ENCODE measurements at regions not wholly inside any gene's neighbourhood (a gene's known extent, or its start where the extent isn't known, plus 50 kb on each side); places are given as distances from the start of the nearest gene placed in this dataset.

GRCh38 chr5:104053353-104053649, 490.7 kb upstream of the NUDT12 start:
- WGBS (ENCODE audit: extremely low coverage, insufficient read length, low lambda C conversion rate): no CpG with 5 or more reads among the region's 2 CpGs
- no peak overlapping the region for H3K18ac ChIP-seq (ENCODE audit: insufficient read length, low read depth, low read length)

More at GRCh38 chr5:104053353-104053649, 490.7 kb upstream of the NUDT12 start:
- Histone ChIP-seq H2BK5ac (ENCODE audit: insufficient read length, low read length) (no peak overlapping the region), H4K8ac (replicated peaks; ENCODE audit: insufficient read length, low read depth, low read length) (no peak overlapping the region), H4K5ac (ENCODE audit: insufficient read length, low read depth, low read length) (no peak overlapping the region), H3K56ac (ENCODE audit: insufficient read length, low read depth, low read length) (no peak overlapping the region), H2BK15ac (ENCODE audit: low read depth, low read length) (no peak overlapping the region), H2BK12ac (ENCODE audit: insufficient read length, low read depth, low read length) (no peak overlapping the region), H4K91ac (ENCODE audit: insufficient read length, low read depth, low read length) (no peak overlapping the region), H3K9me3 (ENCODE audit: control insufficient read depth, low read depth, low read length) (no peaks in the 10 kb centered on the region), H4K20me1 (ENCODE audit: control insufficient read depth, insufficient read depth, insufficient read length) (no peaks in the 10 kb centered on the region), H3K27me3 (ENCODE audit: insufficient read depth, low read length) (no peaks in the 10 kb centered on the region), H3K23me2 (ENCODE audit: insufficient read length, low read depth, low read length, poor library complexity, severe bottlenecking) (no peaks in the 10 kb centered on the region), H2AK5ac (ENCODE audit: insufficient read length, low read length) (no peak overlapping the region), H3K27ac (ENCODE audit: insufficient read length, low read depth, low read length) (no peak overlapping the region), H3K23ac (ENCODE audit: insufficient read length, low read depth, low read length) (no peak overlapping the region), H2AFZ (ENCODE audit: low read length) (no peak overlapping the region), H3K4me1 (ENCODE audit: insufficient read depth, low read length) (no peaks in the 10 kb centered on the region), H3K79me1 (ENCODE audit: insufficient read depth, low read depth, low read length, poor library complexity, severe bottlenecking) (no peaks in the 10 kb centered on the region), H3K9ac (ENCODE audit: extremely low read depth, insufficient read length, low read length) (no peak overlapping the region), H3K4ac (ENCODE audit: low read depth, low read length) (no peak overlapping the region), H3K4me2 (ENCODE audit: insufficient read depth, insufficient read length, low read length) (no peak overlapping the region), H3K79me2 (ENCODE audit: insufficient read depth, low read length) (no peaks in the 10 kb centered on the region), H3T11ph (ENCODE audit: low read length) (no peak overlapping the region), H3K14ac (ENCODE audit: insufficient read depth, low read length) (no peak overlapping the region), H2BK120ac (ENCODE audit: low read depth, low read length, poor library complexity, severe bottlenecking) (no peak overlapping the region), H2BK20ac (ENCODE audit: low read depth, low read length, poor library complexity, severe bottlenecking) (no peak overlapping the region)
- TF ChIP-seq CTCF (conservative IDR thresholded peaks at IDR 0.05): no peak
- Mint-ChIP-seq H3K27me3 (ENCODE audit: low read depth) (no peaks in the 10 kb centered on the region), H3K4me1 (peaks cover 0 to under 1% of the 10 kb centered on the region in 2 experiments; a peak in 1 of 4 replicates), H3K4me3 (no peak overlapping the region), H3K27ac (no peak overlapping the region), H3K9me3 (no peaks in the 10 kb centered on the region; a peak in 1 of 5 replicates), H3K36me3 (ENCODE audit: insufficient read depth in 1 of 3, low read depth in 3 of 3) (no peaks in the 10 kb centered on the region; a peak in 1 of 7 replicates)
- DNase-seq: no peak
